T47D (cell line): ENCODE measurements at regions not wholly inside any gene's neighbourhood (a gene's known extent, or its start where the extent isn't known, plus 50 kb on each side); places are given as distances from the start of the nearest gene placed in this dataset.

ENCODE experiments used
- DNase-seq, 2 experiments: peaks; one replicate each; pipeline versions ENCODE4 v3.0.0 to v3.0.0-alpha.2; 2011 to 2012; ENCODE audit warnings: low read depth in 1 of 2, low spot score in 1 of 2
- JUND ChIP-seq: IDR thresholded peaks from 2 replicates; pipeline ENCODE4 v1.6.1; 2012; ENCODE audit warnings: low read depth
- in situ Hi-C: cut with HindIII; loops from 2 replicates; pipeline ENCODE4 v1.10.0; 2016; ENCODE audit warnings: low sequenced_read_pairs, low pct_unique_long_range_greater_than_20kb

DNA sequence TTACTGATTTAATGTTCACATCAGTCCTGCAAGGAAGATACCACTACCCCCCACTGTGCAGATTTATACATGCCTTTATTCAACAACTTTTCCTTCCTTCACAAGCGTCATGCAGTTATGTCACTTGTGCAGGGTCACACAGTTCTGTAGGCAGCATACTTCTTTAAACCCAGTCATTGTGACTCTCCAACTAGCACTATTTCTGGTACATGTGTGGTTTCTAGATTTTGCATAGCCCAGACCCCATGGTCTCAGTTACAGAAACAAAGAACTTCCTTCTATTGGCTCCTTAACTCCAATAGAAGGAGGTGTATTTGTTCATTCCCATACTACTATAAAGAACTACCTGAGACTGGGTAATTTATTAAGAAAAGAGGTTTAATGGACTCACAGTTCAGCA is 333.1 kb downstream of the ZNF516 start:
- TF ChIP-seq JUND: no peak
- in situ Hi-C loops: no loop called here
- no peak for DNase-seq

DNA sequence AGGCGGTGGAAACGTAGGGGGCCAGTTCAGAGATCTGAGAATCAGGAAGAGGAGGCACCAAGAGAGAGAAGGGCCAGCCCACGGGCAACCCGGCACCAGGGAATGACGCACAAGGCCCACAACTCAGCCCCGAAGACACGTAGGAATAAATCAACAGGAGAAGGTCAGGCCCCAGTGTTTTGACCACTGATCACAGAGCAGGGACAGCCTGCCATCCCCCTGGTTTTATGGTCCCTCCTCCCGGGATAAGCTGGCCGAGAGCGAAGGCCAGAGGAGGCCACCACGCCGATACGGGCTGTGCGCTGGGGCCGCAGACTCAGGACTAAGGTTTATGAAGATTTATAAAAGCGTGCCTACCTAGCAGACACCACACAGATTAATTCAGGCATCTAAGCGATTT is 341.4 kb downstream of the ZNF516 start:
- DNase-seq: no peak
- in situ Hi-C loops: no loop called here
- TF ChIP-seq JUND: no peak

GRCh38 chr18:76149734-76150133 is 345.3 kb downstream of the ZNF516 start:
- no peak for DNase-seq
- in situ Hi-C loops: no loop called here
- no peak for TF ChIP-seq JUND

DNA sequence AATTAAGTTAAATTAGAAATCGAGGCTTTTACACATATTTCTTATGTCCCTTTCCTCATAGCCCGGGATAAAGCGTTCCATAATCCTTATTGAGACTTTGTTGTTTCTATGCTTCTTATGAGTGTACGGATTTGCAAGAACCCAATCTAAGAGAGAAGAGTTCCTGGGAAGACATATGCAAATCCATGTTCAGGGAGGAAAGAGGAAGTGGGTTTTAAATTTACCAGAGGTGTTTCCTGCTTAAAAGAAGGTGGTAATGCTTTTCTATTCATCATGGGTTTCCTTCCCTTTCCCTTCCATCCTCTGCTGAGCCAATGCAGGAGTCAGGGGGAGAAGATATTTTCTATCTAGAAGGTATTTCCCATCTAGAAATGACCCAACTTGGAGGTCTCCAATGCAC is 345.8 kb downstream of the ZNF516 start:
- no peak for TF ChIP-seq JUND
- in situ Hi-C loops: no loop called here
- no peak for DNase-seq

- no peak for DNase-seq
- in situ Hi-C loops: no loop called here
- no peak for TF ChIP-seq JUND
Measured at GRCh38 chr18:76145521-76146376, 349.3 kb downstream of the ZNF516 start.

DNA sequence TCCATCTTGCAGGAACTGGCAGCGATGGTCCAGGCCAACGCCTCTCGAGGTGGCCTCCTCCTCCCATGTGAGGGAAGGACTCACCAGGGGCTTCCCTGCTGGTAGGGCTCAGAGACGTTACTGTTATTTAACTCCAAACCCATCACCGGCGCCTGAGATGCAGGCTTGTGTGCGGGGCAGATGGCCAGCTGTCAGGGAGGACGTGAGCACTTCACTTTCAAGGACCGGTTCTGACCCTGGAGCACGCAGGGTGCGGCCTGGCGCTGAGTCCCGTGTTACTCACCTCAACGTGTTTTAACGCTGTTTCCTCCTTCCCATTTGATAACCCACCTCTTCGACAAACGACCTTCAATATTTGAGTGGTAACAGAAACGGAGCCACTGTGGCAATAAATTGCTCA is 350.2 kb downstream of the ZNF516 start:
- in situ Hi-C loops: no loop called here
- TF ChIP-seq JUND: no peak

GRCh38 chr18:76142611-76143010 is 352.4 kb downstream of the ZNF516 start:
- no peak for TF ChIP-seq JUND
- in situ Hi-C loops: no loop called here
- no peak for DNase-seq

More for the DNA sequence above, 350.2 kb downstream of the ZNF516 start:
- no peak for DNase-seq

DNA sequence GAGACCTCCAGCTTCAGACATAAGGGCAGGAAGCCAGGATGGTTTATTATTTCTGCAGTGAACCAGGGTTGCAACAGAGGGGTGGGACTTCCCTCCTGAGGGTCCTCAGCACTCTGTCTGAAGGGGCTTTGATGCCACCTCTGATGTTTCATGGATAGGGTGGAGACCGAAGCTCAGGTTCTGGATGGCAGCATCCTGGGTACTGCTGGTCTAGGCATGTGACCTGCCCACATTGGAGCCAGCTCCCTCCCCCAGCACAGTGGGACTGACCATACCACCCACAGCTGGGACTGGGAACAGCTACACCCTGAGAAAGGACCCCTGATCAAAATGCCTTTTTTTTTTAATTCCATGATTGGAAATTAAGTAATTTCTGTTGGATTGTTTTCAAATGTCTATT is 355.2 kb downstream of the ZNF516 start:
- in situ Hi-C loops: no loop called here
- no peak for DNase-seq
- no peak for TF ChIP-seq JUND

GRCh38 chr18:76137216-76137615 is 357.8 kb downstream of the ZNF516 start:
- in situ Hi-C loops: no loop called here
- DNase-seq: no peak
- TF ChIP-seq JUND: no peak

DNA sequence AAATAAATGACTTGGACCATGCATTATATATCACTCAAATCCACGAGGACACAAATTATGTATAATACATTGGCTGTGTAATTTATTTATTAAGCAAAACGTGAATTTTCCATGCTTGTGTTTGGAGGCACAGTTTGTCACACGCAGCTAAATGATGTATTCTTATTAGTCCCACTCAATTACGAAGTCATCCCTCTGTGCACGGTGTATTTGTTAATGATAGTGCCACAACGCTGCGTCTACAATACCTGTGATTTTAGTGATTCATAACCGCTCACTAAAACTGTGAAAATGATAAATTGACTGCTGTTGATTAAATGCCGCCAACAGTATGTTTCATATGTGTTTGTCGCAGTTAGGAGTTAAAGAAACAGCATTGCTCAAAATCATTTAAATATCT is 358.3 kb downstream of the ZNF516 start:
- in situ Hi-C loops: no loop called here
- no peak for TF ChIP-seq JUND

DNA sequence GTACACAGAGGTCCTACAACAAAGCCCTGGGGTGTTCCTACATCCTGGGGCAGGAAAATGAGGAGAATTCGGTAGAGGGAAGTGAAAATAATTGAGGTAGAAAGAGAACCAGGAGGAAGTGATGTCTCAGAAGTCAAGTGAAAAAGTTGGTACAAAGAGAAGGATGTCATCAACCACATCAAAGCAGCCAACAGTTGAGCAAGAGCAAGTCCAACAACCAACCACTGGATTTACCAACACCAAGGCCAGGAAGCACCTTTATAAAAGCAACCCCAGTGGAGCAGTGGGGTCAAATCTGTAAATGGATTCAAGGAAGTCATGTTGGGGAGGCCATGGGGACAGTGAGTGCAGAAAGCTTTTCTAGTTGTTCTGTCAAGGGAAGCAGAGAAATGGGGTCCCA is 360.4 kb downstream of the ZNF516 start:
- in situ Hi-C loops: no loop called here
- TF ChIP-seq JUND: no peak
- no peak for DNase-seq

More for the DNA sequence above, 358.3 kb downstream of the ZNF516 start:
- no peak for DNase-seq

DNA sequence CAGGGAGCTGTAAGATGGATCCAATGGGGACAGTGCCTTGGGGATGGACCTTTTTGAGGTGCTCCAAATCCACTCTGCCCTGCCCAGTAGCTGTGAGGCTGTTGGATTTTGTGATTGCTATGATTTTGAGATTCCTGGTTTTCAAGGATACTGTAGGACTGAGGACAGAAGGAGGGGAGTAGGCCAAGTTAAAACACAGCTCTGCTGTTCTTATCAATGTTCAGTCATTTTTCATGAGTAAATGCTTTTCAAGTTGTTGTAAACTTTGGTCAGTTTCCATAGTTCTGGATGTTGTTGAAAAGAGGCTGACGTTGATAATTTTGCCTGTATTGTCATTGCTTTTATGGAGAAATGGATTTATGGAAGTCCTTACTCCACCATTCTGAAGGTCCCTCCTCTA is 361.2 kb downstream of the ZNF516 start:
- in situ Hi-C loops: no loop called here
- TF ChIP-seq JUND: no peak
- no peak for DNase-seq

- in situ Hi-C loops: no loop called here
- DNase-seq: no peak
- TF ChIP-seq JUND: no peak
Measured at GRCh38 chr18:76131738-76132137, 363.3 kb downstream of the ZNF516 start.

DNA sequence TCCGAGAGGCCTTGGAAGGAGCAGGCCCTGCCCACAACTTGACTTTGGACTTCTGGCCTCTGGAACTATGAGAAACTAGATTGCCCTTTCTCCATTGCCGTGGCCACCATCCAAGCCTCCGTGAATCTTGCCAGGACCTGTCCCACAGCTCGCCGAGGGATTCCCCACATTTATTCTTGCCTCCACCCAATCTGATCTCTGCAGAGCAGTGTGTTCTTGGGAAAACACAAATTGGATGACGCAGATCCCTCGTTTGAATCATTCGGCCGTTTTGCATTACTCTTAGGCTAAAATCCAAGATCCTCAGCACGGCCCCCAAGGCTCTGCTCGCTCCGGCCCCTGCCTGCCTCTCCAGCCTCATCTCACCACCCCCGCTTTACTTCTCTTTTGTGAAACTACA is 364.2 kb downstream of the ZNF516 start:
- TF ChIP-seq JUND: no peak
- DNase-seq: no peak

More for the DNA sequence above, 364.2 kb downstream of the ZNF516 start:
- in situ Hi-C loops: no loop called here
